ENCODE measurements at regions not wholly inside any gene's neighbourhood (a gene's known extent, or its start where the extent isn't known, plus 50 kb on each side); places are given as distances from the start of the nearest gene placed in this dataset.

DNA sequence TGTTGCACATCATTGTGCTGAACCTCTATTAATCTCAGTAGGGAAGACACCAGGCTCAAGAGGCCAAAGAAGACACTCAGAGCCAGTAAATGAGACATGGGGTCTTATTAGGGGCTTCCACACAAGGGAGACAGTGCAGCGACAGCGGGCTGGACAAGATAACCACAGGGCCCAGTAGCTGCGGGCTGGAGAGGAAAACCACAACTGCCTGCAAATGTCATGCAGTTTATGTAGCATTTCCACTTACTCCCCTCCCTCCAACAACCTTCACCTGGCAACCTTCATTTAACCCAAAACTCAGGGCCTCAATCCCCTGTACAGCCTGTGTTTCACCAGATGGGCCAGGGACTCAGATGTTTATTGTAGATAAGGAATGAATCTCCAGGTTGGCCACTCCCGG lies 185.6 kb downstream of the UTP18 start:
- Histone ChIP-seq H3K79me2 (ENCODE audit: low read length) (no peaks in the 10 kb centered on the region), H4K20me1 (ENCODE audit: low read length) (no peaks in the 10 kb centered on the region), H3K36me3 (ENCODE audit: low read depth, low read length) (no peaks in the 10 kb centered on the region), H3K27ac (ENCODE audit: low read length) (no peak overlapping the region), H3K9ac (ENCODE audit: low read length) (no peak overlapping the region), H3F3A (ENCODE audit: low read length, unreplicated experiment) (no peaks in the 10 kb centered on the region), H3K27me3 (ENCODE audit: low read length) (peaks cover 15% of the 10 kb centered on the region), H3K4me1 (ENCODE audit: insufficient read depth, low read length) (no peaks in the 10 kb centered on the region), H3K4me2 (ENCODE audit: low read length) (no peak overlapping the region), H3K9me3 (ENCODE audit: low read length) (no peaks in the 10 kb centered on the region), H3K9me2 (replicated peaks; ENCODE audit: low read length) (no peaks in the 10 kb centered on the region), H2AFZ (ENCODE audit: low read length) (no peak overlapping the region), H3K4me3 (ENCODE audit: low read length) (no peak overlapping the region)
- intact Hi-C loops (cut with micrococcal nuclease) = no loop called here
- no peak for TF ChIP-seq EZH2phosphoT487 (IDR thresholded peaks at IDR 0.05; ENCODE audit: borderline replicate concordance, low read length)
- TF ChIP-seq, protein P1, sequence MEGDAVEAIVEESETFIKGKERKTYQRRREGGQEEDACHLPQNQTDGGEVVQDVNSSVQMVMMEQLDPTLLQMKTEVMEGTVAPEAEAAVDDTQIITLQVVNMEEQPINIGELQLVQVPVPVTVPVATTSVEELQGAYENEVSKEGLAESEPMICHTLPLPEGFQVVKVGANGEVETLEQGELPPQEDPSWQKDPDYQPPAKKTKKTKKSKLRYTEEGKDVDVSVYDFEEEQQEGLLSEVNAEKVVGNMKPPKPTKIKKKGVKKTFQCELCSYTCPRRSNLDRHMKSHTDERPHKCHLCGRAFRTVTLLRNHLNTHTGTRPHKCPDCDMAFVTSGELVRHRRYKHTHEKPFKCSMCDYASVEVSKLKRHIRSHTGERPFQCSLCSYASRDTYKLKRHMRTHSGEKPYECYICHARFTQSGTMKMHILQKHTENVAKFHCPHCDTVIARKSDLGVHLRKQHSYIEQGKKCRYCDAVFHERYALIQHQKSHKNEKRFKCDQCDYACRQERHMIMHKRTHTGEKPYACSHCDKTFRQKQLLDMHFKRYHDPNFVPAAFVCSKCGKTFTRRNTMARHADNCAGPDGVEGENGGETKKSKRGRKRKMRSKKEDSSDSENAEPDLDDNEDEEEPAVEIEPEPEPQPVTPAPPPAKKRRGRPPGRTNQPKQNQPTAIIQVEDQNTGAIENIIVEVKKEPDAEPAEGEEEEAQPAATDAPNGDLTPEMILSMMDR (conservative IDR thresholded peaks at IDR 0.05; ENCODE audit: low read depth, low read length) = no peak
- no peak for TF ChIP-seq EZH2 (IDR thresholded peaks at IDR 0.05; ENCODE audit: low read length, unreplicated experiment)
- no TSS peak for BruUV-seq (replicated peaks)
- ChIA-PET POLR2A (ENCODE audit: unreplicated experiment) (no interaction called here), CTCF (no interaction called here)
- no peak for ATAC-seq
- DNase-seq = no peak

DNA sequence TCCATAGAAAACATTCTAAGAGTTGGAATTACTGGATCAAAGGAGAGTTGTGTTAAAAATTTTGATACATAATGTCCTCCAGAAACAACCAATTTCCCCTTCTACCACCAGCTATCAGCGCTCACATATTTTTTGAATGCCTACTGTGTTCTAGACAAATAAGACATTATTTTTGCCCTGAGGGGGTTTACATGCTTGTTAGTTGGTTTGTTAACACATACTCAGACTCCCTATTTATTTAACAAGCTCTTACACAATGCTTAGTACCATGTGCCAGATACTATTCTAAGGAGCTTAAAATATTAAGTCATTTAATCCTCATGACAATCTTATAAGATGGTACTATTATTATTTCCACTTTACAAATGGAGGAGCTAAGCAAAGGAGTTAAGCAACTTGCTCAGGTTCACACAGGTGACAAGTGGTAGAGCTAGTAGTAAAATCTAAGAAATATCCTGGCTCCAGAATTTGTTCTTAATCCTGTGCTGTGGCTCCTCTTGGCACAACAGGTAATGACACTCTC lies 194.2 kb downstream of the UTP18 start:
- Histone ChIP-seq H3K9me2 (replicated peaks; ENCODE audit: low read length) (no peaks in the 10 kb centered on the region), H3K36me3 (ENCODE audit: low read depth, low read length) (no peaks in the 10 kb centered on the region), H3K27me3 (ENCODE audit: low read length) (0 out of 2 replicates have a peak, but pooled peaks cover 6% of the 10 kb centered on the region), H3K9me3 (ENCODE audit: low read length) (no peaks in the 10 kb centered on the region), H3F3A (ENCODE audit: low read length, unreplicated experiment) (no peaks in the 10 kb centered on the region), H2AFZ (ENCODE audit: low read length) (no peak overlapping the region), H3K9ac (ENCODE audit: low read length) (no peak overlapping the region), H3K79me2 (ENCODE audit: low read length) (no peaks in the 10 kb centered on the region), H3K4me3 (ENCODE audit: low read length) (no peak overlapping the region), H4K20me1 (ENCODE audit: low read length) (no peaks in the 10 kb centered on the region), H3K27ac (ENCODE audit: low read length) (no peak overlapping the region), H3K4me2 (ENCODE audit: low read length) (no peak overlapping the region), H3K4me1 (ENCODE audit: insufficient read depth, low read length) (no peaks in the 10 kb centered on the region)
- POLR2A ChIA-PET (ENCODE audit: unreplicated experiment) = no interaction called here
- no TSS peak for BruUV-seq (replicated peaks)
- intact Hi-C loops (cut with micrococcal nuclease) = no loop called here
- DNase-seq (no peak), ATAC-seq (no peak)
- TF ChIP-seq EZH2phosphoT487 (IDR thresholded peaks at IDR 0.05; ENCODE audit: borderline replicate concordance, low read length) = no peak
- TF ChIP-seq EZH2 (IDR thresholded peaks at IDR 0.05; ENCODE audit: low read length, unreplicated experiment) = no peak
- TF ChIP-seq, protein P1 (conservative IDR thresholded peaks at IDR 0.05; ENCODE audit: low read depth, low read length) = no peak
- CTCF ChIA-PET = interaction anchor here (0.5 kb wide), 1 partner anchor 156 kb away, joined by 3 read pairs; no protein-coding TSS in a partner anchor

DNA sequence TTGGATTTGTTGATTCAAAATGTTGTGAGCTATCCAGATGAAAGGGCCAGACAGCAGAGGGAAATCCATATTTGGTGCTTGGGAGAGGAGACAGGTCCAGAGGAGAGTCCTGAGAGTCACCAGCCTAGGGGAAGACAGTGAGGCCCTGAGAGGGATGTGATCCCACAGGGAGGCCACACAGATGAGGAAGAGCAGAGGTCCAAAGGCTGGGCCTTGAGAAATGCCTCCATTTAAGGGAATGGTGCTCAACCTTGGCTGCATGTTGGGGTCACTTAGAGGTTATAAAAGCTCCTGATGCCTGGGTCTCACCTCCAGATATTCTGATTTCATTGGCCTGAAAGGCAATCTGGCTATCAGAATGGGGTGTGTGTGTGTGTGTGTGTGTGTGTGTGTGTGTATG lies 194.9 kb downstream of the UTP18 start:
- H4K20me1 ChIP-seq (ENCODE audit: low read length) = no peaks in the 10 kb centered on the region
- no peaks in the 10 kb centered on the region for H3K9me3 ChIP-seq (ENCODE audit: low read length)
- H3K36me3 ChIP-seq (ENCODE audit: low read depth, low read length) = no peaks in the 10 kb centered on the region
- H3K79me2 ChIP-seq (ENCODE audit: low read length) = no peaks in the 10 kb centered on the region
- H3K27ac ChIP-seq (ENCODE audit: low read length) = no peak overlapping the region
- no peak for TF ChIP-seq EZH2phosphoT487 (IDR thresholded peaks at IDR 0.05; ENCODE audit: borderline replicate concordance, low read length)
- TF ChIP-seq, protein P1 (conservative IDR thresholded peaks at IDR 0.05; ENCODE audit: low read depth, low read length) = no peak
- no peak for TF ChIP-seq EZH2 (IDR thresholded peaks at IDR 0.05; ENCODE audit: low read length, unreplicated experiment)
- BruUV-seq (replicated peaks) = no TSS peak
- 0 out of 2 replicates have a peak, but pooled peaks cover 8% of the 10 kb centered on the region for H3K27me3 ChIP-seq (ENCODE audit: low read length)
- CTCF ChIA-PET = no interaction called here
- no peak overlapping the region for H2AFZ ChIP-seq (ENCODE audit: low read length)
- DNase-seq (no peak), ATAC-seq (no peak)
- no peaks in the 10 kb centered on the region for H3F3A ChIP-seq (ENCODE audit: low read length, unreplicated experiment)
- no peak overlapping the region for H3K4me2 ChIP-seq (ENCODE audit: low read length)
- H3K4me1 ChIP-seq (ENCODE audit: insufficient read depth, low read length) = no peaks in the 10 kb centered on the region
- intact Hi-C loops (cut with micrococcal nuclease) = no loop called here
- H3K9me2 ChIP-seq (replicated peaks; ENCODE audit: low read length) = no peaks in the 10 kb centered on the region
- POLR2A ChIA-PET (ENCODE audit: unreplicated experiment) = no interaction called here
- no peak overlapping the region for H3K4me3 ChIP-seq (ENCODE audit: low read length)
- H3K9ac ChIP-seq (ENCODE audit: low read length) = no peak overlapping the region
